Ascending aorta (tissue), 2 donors: ENCODE measurements at regions not wholly inside any gene's neighbourhood (a gene's known extent, or its start where the extent isn't known, plus 50 kb on each side); places are given as distances from the start of the nearest gene placed in this dataset.

Experiments used
- DNase-seq, 2 donors: peaks; one replicate each; pipeline ENCODE4 v3.0.0-alpha.2; 2019; ENCODE audit warnings: low spot score in 2 of 2
- H3K27ac ChIP-seq, 2 donors: fragments of 200-600 bp; sonication (generic); one replicate each; pipeline ENCODE4 v1.5.1; 2016 to 2017; ENCODE audit warnings: mild to moderate bottlenecking in 1 of 2
- H3K27me3 ChIP-seq: fragments of 200-600 bp; sonication (generic); one replicate; pipeline ENCODE4 v1.5.1; 2017
- H3K36me3 ChIP-seq, 2 donors: fragments of 200-600 bp; sonication (generic); one replicate each; pipeline ENCODE4 v1.5.1; 2016
- H3K4me1 ChIP-seq, 2 donors: fragments of 200-600 bp; sonication (generic); one replicate each; pipeline ENCODE4 v1.5.1; 2016 to 2017; ENCODE audit warnings: mild to moderate bottlenecking in 1 of 2
- H3K4me3 ChIP-seq, 2 donors: fragments of 200-600 bp; sonication (generic); one replicate each; pipeline ENCODE4 v1.5.1; 2016 to 2017; ENCODE audit warnings: mild to moderate bottlenecking in 1 of 2
- H3K9me3 ChIP-seq, 2 donors: fragments of 200-600 bp; sonication (generic); one replicate each; pipeline ENCODE4 v1.5.1; 2016
- intact Hi-C: fragments of 100-400 bp; cut with DNase I; formaldehyde crosslinking; loops from one replicate; pipeline ENCODE4 v1.15.1; 2023
- TF ChIP-seq, protein P1 (sequence below), 3 experiments: fragments of 200-600 bp in 2 of 3; fragments of 450-650 bp in 1 of 3; sonication (generic) in 2 of 3; IDR thresholded peaks; one replicate each; pipeline ENCODE4 v1.5.1; 2016 to 2019; ENCODE audit warnings: antibody characterized with exemption in 3 of 3, mild to moderate bottlenecking in 1 of 3, moderate library complexity in 1 of 3

- DNase-seq = no peak
Observed at GRCh38 chr3:161423911-161424522, 52.7 kb upstream of the SPTSSB start.

GRCh38 chr3:161422171-161422700 is 50.9 kb upstream of the SPTSSB start:
- intact Hi-C loops = loop anchor here (10.0 kb wide), 2 partner anchors 497 to 717 kb away; no protein-coding TSS in a partner anchor
- DNase-seq = no peak
- H3K36me3 ChIP-seq = no peaks in the 10 kb centered on the region
- no peaks in the 10 kb centered on the region for H3K9me3 ChIP-seq
- TF ChIP-seq, protein P1, sequence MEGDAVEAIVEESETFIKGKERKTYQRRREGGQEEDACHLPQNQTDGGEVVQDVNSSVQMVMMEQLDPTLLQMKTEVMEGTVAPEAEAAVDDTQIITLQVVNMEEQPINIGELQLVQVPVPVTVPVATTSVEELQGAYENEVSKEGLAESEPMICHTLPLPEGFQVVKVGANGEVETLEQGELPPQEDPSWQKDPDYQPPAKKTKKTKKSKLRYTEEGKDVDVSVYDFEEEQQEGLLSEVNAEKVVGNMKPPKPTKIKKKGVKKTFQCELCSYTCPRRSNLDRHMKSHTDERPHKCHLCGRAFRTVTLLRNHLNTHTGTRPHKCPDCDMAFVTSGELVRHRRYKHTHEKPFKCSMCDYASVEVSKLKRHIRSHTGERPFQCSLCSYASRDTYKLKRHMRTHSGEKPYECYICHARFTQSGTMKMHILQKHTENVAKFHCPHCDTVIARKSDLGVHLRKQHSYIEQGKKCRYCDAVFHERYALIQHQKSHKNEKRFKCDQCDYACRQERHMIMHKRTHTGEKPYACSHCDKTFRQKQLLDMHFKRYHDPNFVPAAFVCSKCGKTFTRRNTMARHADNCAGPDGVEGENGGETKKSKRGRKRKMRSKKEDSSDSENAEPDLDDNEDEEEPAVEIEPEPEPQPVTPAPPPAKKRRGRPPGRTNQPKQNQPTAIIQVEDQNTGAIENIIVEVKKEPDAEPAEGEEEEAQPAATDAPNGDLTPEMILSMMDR (IDR thresholded peaks at IDR 0.05) = no peak
- H3K27ac ChIP-seq = no peak overlapping the region
- H3K27me3 ChIP-seq = no peaks in the 10 kb centered on the region
- no peaks in the 10 kb centered on the region for H3K4me1 ChIP-seq
- H3K4me3 ChIP-seq = no peak overlapping the region

More at GRCh38 chr3:161423911-161424522, 52.7 kb upstream of the SPTSSB start:
- no peak overlapping the region for H3K27ac ChIP-seq
- no peak overlapping the region for H3K4me3 ChIP-seq
- TF ChIP-seq, protein P1 (IDR thresholded peaks at IDR 0.05) = peak; percentile 56 to 75 (median 72)
- no peaks in the 10 kb centered on the region for H3K4me1 ChIP-seq
- H3K27me3 ChIP-seq = no peaks in the 10 kb centered on the region
- H3K36me3 ChIP-seq = no peaks in the 10 kb centered on the region
- intact Hi-C loops = loop anchor here (1.0 to 10.0 kb wide), 3 partner anchors 151 to 719 kb away; no protein-coding TSS in a partner anchor
- no peaks in the 10 kb centered on the region for H3K9me3 ChIP-seq
